ENCODE measurements at regions not wholly inside any gene's neighbourhood (a gene's known extent, or its start where the extent isn't known, plus 50 kb on each side); places are given as distances from the start of the nearest gene placed in this dataset.

- H3K4me2 ChIP-seq (ENCODE audit: low read length): no peak overlapping the region
- H4K20me1 ChIP-seq (ENCODE audit: insufficient read depth): no peaks in the 10 kb centered on the region
- no peaks in the 10 kb centered on the region for H3K9me2 ChIP-seq (ENCODE audit: insufficient read depth, low read length)
- no peaks in the 10 kb centered on the region for H3K9me3 ChIP-seq (ENCODE audit: low read length)
- no peak overlapping the region for H2AFZ ChIP-seq (ENCODE audit: low read depth, low read length)
- no peak overlapping the region for H3K4me3 ChIP-seq (ENCODE audit: low read length)
- H3K9ac ChIP-seq (ENCODE audit: low read length): no peak overlapping the region
- no peaks in the 10 kb centered on the region for H3F3A ChIP-seq (ENCODE audit: insufficient read depth, low read length, poor library complexity, severe bottlenecking)
- H3K27me3 ChIP-seq (ENCODE audit: insufficient read depth, low read depth, low read length): no peaks in the 10 kb centered on the region
- TF ChIP-seq EP300 (conservative IDR thresholded peaks at IDR 0.05; ENCODE audit: poor library complexity, severe bottlenecking) (peak; percentile 93), POLR2AphosphoS5 (IDR thresholded peaks at IDR 0.05) (peak; percentile 87), TAF1 (IDR thresholded peaks at IDR 0.05; ENCODE audit: low read depth) (no peak), CTCF (IDR thresholded peaks at IDR 0.05; ENCODE audit: poor library complexity, severe bottlenecking) (no peak), RAD21 (conservative IDR thresholded peaks at IDR 0.05) (no peak), EZH2 (IDR thresholded peaks at IDR 0.05; ENCODE audit: borderline replicate concordance, insufficient read depth, low read length, poor library complexity, severe bottlenecking) (no peak), MXI1 (conservative IDR thresholded peaks at IDR 0.05; ENCODE audit: poor library complexity, severe bottlenecking) (no peak), SMC3 (conservative IDR thresholded peaks at IDR 0.05; ENCODE audit: poor library complexity) (no peak)
- TF ChIP-seq, protein P1, sequence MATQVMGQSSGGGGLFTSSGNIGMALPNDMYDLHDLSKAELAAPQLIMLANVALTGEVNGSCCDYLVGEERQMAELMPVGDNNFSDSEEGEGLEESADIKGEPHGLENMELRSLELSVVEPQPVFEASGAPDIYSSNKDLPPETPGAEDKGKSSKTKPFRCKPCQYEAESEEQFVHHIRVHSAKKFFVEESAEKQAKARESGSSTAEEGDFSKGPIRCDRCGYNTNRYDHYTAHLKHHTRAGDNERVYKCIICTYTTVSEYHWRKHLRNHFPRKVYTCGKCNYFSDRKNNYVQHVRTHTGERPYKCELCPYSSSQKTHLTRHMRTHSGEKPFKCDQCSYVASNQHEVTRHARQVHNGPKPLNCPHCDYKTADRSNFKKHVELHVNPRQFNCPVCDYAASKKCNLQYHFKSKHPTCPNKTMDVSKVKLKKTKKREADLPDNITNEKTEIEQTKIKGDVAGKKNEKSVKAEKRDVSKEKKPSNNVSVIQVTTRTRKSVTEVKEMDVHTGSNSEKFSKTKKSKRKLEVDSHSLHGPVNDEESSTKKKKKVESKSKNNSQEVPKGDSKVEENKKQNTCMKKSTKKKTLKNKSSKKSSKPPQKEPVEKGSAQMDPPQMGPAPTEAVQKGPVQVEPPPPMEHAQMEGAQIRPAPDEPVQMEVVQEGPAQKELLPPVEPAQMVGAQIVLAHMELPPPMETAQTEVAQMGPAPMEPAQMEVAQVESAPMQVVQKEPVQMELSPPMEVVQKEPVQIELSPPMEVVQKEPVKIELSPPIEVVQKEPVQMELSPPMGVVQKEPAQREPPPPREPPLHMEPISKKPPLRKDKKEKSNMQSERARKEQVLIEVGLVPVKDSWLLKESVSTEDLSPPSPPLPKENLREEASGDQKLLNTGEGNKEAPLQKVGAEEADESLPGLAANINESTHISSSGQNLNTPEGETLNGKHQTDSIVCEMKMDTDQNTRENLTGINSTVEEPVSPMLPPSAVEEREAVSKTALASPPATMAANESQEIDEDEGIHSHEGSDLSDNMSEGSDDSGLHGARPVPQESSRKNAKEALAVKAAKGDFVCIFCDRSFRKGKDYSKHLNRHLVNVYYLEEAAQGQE (IDR thresholded peaks at IDR 0.05; ENCODE audit: borderline replicate concordance): peak; percentile 26
- no peaks in the 10 kb centered on the region for H3K36me3 ChIP-seq (ENCODE audit: insufficient read depth, low read length)
- H3K27ac ChIP-seq (ENCODE audit: low read length): no peak overlapping the region
- H3K79me2 ChIP-seq (replicated peaks; ENCODE audit: insufficient read depth, low read length): no peaks in the 10 kb centered on the region
These were observed 309.0 kb downstream of the TFEC start for GRCh38 chr7:115721293-115722217.

DNA sequence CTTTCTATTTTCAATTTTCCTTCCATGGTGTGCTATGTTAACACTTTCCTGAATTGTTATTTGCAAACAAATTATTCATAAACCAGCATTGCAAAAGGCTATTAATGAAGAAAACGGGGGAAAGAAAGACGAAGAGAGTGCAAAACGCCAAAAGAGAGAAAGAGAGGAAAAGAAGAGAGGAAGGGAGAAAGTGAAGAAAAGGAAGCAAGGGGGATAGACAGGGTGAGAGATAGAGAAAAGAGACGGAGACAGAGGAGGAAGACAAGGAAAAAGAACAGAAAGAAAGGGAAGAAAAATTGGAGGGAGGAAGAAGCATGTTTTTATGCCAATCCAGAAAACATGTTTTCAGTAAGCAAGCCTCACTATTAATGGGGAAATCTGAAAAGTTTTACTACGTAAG is 310.6 kb downstream of the TFEC start:
- H3K9me2 ChIP-seq (ENCODE audit: insufficient read depth, low read length): no peaks in the 10 kb centered on the region
- H3K9me3 ChIP-seq (ENCODE audit: low read length): no peaks in the 10 kb centered on the region
- H3K4me2 ChIP-seq (ENCODE audit: low read length): no peak overlapping the region
- no peaks in the 10 kb centered on the region for H3K79me2 ChIP-seq (replicated peaks; ENCODE audit: insufficient read depth, low read length)
- H3K27me3 ChIP-seq (ENCODE audit: insufficient read depth, low read depth, low read length): no peaks in the 10 kb centered on the region
- H3F3A ChIP-seq (ENCODE audit: insufficient read depth, low read length, poor library complexity, severe bottlenecking): no peaks in the 10 kb centered on the region
- no peak overlapping the region for H3K9ac ChIP-seq (ENCODE audit: low read length)
- H3K36me3 ChIP-seq (ENCODE audit: insufficient read depth, low read length): no peaks in the 10 kb centered on the region
- H4K20me1 ChIP-seq (ENCODE audit: insufficient read depth): no peaks in the 10 kb centered on the region
- TF ChIP-seq MXI1 (conservative IDR thresholded peaks at IDR 0.05; ENCODE audit: poor library complexity, severe bottlenecking): no peak
- TF ChIP-seq POLR2AphosphoS5 (IDR thresholded peaks at IDR 0.05): no peak
- TF ChIP-seq CTCF (IDR thresholded peaks at IDR 0.05; ENCODE audit: poor library complexity, severe bottlenecking): no peak
- TF ChIP-seq EZH2 (IDR thresholded peaks at IDR 0.05; ENCODE audit: borderline replicate concordance, insufficient read depth, low read length, poor library complexity, severe bottlenecking): no peak
- TF ChIP-seq, protein P1 (IDR thresholded peaks at IDR 0.05; ENCODE audit: borderline replicate concordance): no peak
- TF ChIP-seq RAD21 (conservative IDR thresholded peaks at IDR 0.05): no peak
- no peak for TF ChIP-seq EP300 (conservative IDR thresholded peaks at IDR 0.05; ENCODE audit: poor library complexity, severe bottlenecking)
- TF ChIP-seq SMC3 (conservative IDR thresholded peaks at IDR 0.05; ENCODE audit: poor library complexity): no peak
- no peak for TF ChIP-seq TAF1 (IDR thresholded peaks at IDR 0.05; ENCODE audit: low read depth)
- H3K27ac ChIP-seq (ENCODE audit: low read length): no peak overlapping the region
- no peak overlapping the region for H3K4me3 ChIP-seq (ENCODE audit: low read length)
- H2AFZ ChIP-seq (ENCODE audit: low read depth, low read length): no peak overlapping the region

Measured in neural cell (in vitro differentiated cells).